NCI-H2029 (cell line): ENCODE measurements at regions not wholly inside any gene's neighbourhood (a gene's known extent, or its start where the extent isn't known, plus 50 kb on each side); places are given as distances from the start of the nearest gene placed in this dataset.
"Not testable (repeated sequence)": the region's sequence is repeated elsewhere in the genome, so short reads cannot be mapped to it uniquely, and the experiment has no call there.

ENCODE experiments used
- DNase-seq: peaks from one replicate; lab custom pipeline; 2025; lab: John Stamatoyannopoulos, UW

- DNase-seq = no peak
These were observed 163.9 kb downstream of the SMAD6 start for GRCh38 chr15:66865622-66866611.

- DNase-seq = no peak
These were observed 164.6 kb downstream of the SMAD6 start for GRCh38 chr15:66866656-66867055.

DNA sequence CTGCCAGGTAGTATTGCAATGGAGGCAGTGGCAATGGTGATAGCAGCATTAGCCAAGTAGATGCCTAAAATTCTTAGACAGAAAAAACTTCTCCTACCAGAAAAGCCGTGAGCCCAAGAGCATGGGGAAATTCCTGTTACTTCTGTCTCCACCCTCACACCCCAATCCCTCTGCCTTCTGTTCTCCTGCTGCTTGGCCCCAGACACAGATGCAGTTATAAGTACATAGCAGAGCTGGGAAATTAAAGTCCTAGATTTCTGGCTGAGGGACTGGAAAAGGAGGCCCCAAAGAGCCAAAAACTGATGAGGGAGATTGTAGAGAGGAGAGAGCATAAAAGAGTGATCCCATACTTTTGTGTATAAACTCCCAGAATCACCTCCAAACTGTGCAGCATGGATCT is 166.9 kb downstream of the SMAD6 start:
- DNase-seq = no peak

- no peak for DNase-seq
These were observed 168.9 kb downstream of the SMAD6 start for GRCh38 chr15:66870880-66871388.

DNA sequence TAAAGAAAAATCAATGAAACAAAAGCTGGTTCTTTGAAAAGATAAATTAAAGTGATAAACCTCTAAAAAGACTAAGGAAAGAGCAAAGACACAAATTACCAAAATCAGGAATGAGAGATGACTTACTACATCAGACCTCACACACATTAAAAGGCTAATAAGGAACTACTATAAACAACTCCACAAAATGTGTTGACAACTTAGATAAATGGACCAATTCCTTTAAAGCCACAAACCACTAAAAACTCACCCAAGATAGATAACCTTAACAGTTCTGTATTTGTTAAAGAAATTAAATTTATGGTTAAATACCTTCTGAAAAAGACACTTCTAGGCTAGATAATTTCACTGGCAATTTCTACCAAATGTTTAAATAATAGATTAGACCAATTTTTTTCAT is 170.4 kb downstream of the SMAD6 start:
- no peak for DNase-seq

GRCh38 chr15:66873331-66873730 is 171.3 kb downstream of the SMAD6 start:
- not testable (repeated sequence) for DNase-seq

GRCh38 chr15:66873856-66874255 is 171.8 kb downstream of the SMAD6 start:
- no peak for DNase-seq

GRCh38 chr15:66875588-66876420 is 173.8 kb downstream of the SMAD6 start:
- no peak for DNase-seq

DNA sequence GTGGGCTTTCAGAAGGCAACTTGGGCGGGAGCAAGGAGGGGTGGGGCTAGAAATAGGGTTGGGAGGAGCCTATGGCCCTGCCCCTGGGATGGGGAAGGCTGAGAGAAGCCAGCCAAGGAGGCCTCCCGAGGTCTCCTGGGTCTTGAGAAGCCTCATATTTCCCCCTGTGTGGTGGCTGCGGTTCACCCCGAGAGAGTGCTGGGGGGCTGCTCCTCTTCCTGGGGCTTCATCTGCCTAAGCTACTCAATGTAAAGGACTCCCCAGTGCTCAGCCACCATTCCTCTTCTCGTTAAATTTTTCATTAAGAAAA is 174.3 kb downstream of the SMAD6 start:
- DNase-seq = no peak

DNA sequence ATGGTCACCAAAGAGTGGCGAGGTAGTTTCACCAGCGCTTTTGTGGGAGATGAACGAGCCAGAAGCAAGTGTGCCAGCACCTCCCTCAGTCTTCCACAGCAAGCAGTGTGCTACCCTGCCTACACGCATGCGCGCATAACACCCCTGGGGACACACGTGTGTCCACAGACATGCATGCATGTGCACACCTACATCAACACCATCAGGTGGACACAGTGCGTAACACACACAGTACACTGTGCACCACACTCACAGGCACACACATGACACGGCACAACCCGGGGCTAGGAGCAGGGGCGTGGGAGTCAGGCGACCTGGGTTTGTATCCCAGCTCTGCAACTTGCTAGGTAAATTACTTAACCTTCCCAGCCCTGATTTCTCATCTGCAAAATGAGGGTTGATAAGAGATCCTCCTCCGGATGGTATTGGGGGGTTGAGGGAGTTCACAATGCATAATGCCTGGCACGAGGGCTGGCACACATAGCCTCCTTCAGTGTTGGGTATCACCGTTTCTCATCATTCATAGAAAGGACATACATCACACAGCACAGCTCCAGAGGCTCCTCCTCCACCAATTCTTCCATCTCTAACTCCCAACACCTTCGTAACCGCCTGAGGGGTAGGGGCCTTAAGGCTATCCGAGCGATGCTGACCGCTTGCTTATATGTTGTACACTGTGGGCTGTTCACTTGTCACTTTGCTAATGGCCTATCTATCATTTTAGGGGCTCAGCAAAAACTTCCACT is 174.9 kb downstream of the SMAD6 start:
- DNase-seq = no peak

DNA sequence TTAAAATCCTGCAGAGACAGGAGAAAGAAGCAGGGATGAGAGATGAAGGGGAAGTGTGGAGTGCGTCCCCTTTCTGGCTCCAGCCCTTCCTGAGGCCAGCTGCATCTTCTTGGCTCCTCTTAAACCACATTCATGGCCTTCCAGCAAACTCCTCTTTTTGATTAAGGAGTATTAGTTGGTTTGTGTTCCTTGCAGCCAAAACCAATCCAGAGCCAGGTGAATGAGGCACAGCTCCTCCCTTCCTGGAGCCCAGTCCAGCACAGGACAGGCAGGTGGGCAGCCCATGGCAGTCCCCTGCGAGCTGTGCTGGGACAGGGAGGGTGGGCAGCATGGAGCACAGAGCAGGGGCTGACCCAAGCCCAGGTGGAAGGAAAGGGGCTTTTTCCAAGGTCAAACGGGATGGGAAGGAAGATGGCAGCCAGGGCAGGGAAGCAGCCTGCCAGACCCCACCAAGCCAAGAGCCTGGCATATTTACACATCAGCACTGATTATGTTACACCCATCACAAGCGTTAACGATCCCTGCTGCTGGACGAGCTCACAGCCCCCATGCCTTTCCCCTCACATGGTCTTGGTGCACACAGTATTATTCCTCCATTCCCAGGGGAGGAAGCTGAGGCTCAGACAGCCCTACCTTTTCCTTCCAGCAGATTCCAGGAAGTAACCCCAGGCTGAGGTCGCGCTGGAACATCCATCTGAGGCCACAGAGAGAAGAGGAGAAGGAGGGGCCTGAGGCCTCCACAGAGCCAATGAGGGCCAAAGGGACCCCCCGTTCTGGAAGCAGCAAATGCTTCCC is 175.6 kb downstream of the SMAD6 start:
- no peak for DNase-seq

DNA sequence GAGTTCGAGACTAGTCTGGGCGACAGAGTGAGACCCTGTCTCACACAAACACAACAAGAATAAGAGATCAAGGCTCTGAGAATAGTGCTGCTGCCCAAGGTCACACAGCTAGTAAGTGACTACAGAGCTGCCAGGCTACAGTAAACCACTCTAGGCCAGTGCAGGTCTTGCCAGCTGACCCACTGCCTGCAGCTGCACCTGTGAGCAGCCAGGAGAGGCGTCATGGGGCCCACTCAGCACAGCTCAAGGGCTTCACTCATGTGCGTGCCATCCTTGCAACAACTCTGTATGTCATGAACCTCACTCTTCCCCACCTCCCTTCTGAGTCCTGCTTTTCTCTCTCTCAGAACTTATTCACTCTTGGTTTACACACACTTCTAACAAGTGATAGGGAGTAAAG is 176.7 kb downstream of the SMAD6 start:
- no peak for DNase-seq

DNA sequence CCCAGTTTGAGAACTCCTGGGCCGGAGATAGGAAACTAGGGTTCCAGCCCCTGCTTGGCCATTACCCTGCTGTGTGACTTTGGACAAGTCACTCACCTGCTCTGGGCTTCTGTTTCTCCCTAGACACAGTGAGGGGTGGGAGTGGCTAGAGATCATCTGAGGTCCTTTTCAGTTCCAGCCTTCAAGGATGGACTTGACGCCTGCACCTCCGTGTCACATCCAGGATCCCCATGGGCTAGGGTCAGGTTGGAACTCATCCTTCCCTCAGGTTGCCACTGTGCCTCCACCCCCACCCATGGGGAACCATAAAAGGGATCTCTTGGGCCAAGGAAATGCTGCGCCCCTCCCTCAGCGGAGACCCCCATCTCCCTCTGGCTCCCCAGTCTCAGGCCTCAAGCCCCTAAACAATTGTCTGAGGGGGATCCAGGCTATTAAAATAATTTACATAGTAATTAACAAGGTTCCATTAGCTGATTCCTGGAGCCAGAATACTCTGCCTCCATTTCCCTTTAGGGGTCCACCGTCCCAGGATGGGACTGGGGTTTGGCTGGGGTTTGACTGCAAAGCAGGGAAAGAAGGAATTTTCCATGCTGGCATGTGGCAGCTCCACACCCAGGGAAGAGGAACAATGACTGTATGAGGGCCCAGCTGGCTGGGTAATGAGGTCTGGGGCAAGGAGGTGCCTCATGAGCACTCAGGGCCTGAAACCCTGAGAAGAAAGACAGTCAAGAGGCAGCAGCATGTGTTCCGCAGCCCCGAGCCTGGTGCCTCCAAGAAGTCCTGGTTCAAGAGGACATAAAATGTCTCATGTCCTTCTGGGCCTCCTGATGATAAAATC is 177.7 kb downstream of the SMAD6 start:
- no peak for DNase-seq

DNA sequence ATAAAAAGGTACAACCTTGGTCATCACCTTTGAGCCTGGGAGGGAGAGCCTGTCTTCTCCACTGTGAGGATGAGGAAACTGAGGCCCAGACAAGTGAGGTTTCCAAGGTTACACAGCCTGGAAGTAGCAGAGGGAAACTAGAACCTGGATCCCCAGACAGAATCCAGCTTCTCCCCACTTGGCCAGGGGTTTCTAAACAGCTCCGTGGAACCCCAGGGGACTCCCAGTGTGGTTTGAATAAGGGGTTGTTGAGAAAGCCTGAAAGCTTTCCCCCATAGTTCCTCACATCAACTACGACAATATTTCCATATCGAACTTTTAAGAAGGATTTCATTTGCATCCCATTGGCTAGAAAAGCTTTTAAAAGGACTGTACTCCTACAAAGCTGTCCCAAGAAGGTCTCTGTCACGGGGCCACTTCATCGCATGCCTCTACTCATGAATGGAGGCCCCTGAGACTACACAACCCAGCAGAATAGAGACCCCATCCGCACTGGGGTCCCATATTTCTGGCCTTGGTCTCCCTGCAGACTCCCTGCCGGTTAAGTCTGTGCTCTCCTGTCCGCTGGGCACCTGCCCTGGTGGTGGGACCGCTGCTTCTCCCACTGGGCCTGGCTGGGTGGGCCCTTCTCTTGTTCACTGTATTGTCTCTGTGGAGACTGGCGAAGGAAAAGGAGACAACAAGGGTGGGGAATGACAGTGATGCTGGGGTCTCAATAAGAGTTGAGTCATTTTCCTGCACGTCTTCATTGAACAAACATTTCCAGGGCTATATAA is 178.5 kb downstream of the SMAD6 start:
- no peak for DNase-seq

DNA sequence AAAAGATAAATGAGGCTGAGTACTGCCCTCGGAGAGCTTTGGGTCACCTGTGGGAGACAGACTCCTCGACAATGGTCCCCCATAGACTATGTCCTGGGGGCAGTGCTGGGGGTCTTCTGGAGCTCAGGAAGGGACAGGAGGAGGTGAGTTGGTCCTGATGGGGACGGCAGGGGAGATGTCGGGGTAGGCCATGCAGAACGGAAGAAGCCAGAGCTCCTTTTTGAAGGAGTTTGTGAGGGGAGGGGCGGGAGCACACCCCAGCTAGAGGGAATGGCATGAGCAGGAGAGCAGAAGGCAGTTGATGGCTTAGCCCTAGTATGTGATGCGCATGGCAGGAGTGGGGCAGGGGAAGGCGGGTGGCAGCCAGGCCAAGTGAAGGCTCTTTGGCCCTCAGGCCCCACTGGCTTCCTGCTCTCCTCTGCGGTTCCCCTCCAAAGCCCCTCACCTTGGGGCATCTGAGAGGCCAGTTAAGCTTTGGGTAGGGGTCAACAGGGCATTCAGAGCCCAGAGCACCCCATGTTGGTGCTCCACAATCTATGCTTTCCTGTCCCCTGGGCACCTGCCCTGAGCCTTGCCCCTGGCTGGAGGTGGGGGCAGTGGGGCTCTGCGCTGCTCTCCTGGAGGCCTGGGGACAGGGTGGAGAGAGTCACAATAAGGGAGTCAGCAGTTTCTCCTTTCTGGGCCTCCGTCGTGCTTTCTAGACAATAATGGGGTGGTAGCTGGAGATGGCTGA is 179.3 kb downstream of the SMAD6 start:
- no peak for DNase-seq

DNA sequence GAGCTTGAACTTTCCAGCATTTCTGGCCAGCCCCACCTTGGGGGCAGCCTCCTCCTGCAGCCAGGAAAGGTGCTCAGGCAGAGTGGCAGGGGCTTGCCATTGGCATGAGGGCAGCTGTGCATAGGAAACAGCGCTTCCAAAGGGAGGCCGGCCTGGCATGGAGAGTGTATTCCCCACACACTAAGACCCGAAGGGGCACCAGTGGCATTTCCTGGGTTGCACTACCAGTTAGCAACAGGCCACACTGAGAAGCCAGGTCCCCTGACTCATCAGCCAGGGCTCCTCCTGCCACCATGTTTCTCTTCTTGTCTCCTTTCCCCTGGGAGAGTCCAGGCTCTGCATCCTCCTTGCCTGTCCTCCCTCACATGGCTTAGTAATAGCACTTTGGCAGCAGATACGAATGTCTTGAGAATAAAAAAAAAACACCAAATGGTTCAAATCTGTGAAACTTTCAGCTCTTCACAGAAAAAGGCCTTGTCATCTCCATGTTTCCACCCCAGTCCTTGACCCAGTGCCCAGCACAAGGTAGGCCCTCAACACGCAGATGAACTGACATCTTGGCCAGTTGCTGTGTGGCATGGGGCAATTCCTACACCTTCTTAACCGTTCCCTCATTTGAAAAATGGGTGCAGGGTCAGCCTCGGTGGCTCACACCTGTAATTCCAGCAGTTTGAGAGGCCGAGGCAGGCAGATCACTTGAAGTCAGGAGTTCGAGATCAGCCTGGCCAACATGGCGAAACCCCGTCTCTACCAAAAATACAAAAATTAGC is 180.4 kb downstream of the SMAD6 start:
- DNase-seq = no peak

GRCh38 chr15:66883284-66883911 is 181.4 kb downstream of the SMAD6 start:
- DNase-seq = no peak
